Activated T-helper 2 cell treated with anti-CD3 and anti-CD28 coated beads, Interferon-gamma antibody, Interleukin-2, Interleukin-4, amounts not matched to agents 10 μg/mL and 5 μg/mL and 100 μg/mL, durations not matched to agents 14 hours and 24 hours and 36 hours (primary cell): ENCODE measurements at regions not wholly inside any gene's neighbourhood (a gene's known extent, or its start where the extent isn't known, plus 50 kb on each side); places are given as distances from the start of the nearest gene placed in this dataset.

Source experiments
- DNase-seq: peaks from one replicate; pipeline ENCODE4 v3.0.0; 2021; ENCODE audit warnings: low spot score
- H3K27ac Mint-ChIP-seq: one replicate; pipeline ENCODE4 v1.8.0; 2021; ENCODE audit warnings: mixed read lengths
- H3K27me3 Mint-ChIP-seq: one replicate; pipeline ENCODE4 v1.8.0; 2021; ENCODE audit warnings: low read depth, mixed read lengths
- H3K36me3 Mint-ChIP-seq: one replicate; pipeline ENCODE4 v1.8.0; 2021; ENCODE audit warnings: low read depth, mixed read lengths
- H3K4me1 Mint-ChIP-seq: one replicate; pipeline ENCODE4 v1.8.0; 2021; ENCODE audit warnings: low read depth, mixed read lengths
- H3K4me3 Mint-ChIP-seq: one replicate; pipeline ENCODE4 v1.8.0; 2021; ENCODE audit warnings: low read depth, mild to moderate bottlenecking, moderate library complexity, mixed read lengths
- H3K9me3 Mint-ChIP-seq: one replicate; pipeline ENCODE4 v1.8.0; 2021; ENCODE audit warnings: mixed read lengths
- intact Hi-C: fragments of 100-400 bp; cut with micrococcal nuclease; formaldehyde crosslinking; loops from one replicate; pipeline ENCODE4 v1.15.1; 2023

DNA sequence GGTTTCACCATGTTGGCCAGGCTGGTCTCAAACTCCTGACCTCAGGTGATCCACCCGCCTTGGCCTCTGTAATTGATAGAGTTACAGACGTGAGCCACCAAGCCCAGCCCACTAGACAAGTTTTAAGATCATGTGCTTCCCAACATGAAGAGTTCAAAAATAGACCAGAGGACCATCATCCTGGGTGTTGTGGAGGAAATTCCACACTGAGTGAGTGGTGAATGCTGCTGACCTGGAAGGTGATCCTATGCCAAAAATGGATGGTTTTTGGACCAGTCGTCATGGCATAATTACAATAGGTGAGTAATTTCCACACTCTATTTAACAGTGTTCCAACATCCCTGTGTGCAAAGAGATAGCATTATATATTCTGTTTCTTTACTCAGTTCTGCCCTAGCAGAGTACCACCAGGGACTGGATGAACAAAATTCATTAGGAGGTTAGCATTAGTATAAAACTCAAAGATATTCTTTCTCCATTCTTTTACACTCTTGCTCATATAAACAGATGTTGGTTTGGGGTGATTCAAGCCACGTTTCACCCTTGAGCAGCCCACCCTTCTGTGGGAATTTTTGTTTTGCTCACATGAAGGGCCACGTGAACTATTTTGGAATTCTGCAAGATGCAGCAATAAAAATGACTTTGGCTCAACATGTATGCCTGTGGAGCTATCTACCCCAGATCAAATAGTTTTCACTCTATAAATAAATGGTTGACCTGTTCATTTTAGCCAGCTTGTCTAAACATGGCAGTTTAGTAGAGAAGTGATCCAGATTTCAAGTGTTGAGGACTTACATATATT lies 206.2 kb upstream of the TCF21 start:
- no peaks in the 10 kb centered on the region for H3K27me3 Mint-ChIP-seq
- H3K36me3 Mint-ChIP-seq: no peaks in the 10 kb centered on the region
- H3K27ac Mint-ChIP-seq: no peak overlapping the region
- intact Hi-C loops: no loop called here
- no peaks in the 10 kb centered on the region for H3K9me3 Mint-ChIP-seq
- no peak for DNase-seq
- H3K4me3 Mint-ChIP-seq: no peak overlapping the region
- no peaks in the 10 kb centered on the region for H3K4me1 Mint-ChIP-seq

DNA sequence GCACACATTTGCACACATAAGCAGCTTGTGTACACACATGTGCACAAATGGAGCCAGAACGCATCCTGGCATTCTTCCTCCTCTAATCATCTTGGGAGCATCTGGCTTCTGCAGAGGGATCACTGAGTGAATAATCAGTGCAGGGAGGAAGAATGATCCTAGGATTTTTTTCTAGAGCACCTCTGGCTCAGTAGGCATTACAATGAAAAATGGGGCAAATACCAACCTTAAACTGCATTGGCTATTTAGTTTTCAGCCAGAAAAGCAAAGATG lies 205.7 kb upstream of the TCF21 start:
- Mint-ChIP-seq H3K4me3 (no peak overlapping the region), H3K27ac (no peak overlapping the region), H3K9me3 (no peaks in the 10 kb centered on the region), H3K36me3 (no peaks in the 10 kb centered on the region), H3K27me3 (no peaks in the 10 kb centered on the region), H3K4me1 (no peaks in the 10 kb centered on the region)
- no peak for DNase-seq
- intact Hi-C loops: no loop called here

DNA sequence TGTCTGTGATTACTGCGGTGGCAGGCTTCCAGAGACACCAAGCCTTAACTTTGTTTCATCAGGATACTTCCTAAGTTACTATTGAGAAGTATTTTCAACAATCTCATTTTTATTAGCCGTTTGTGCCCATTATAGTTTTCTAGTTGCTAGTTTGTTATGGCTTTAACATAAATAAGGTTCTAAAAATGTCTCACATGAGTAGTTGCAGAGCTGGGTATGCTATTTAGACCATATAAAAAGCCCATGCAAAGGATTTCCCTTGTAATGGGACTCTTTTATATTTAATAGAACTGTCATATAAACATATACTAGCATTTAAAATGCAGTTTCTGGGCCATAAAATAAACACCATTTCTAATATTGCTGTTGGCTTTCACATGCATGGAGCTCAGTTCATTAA lies 205.3 kb upstream of the TCF21 start:
- Mint-ChIP-seq H3K27me3 (no peaks in the 10 kb centered on the region), H3K9me3 (no peaks in the 10 kb centered on the region), H3K36me3 (no peaks in the 10 kb centered on the region), H3K27ac (no peak overlapping the region), H3K4me1 (no peaks in the 10 kb centered on the region), H3K4me3 (no peak overlapping the region)
- DNase-seq: no peak
- intact Hi-C loops: no loop called here

DNA sequence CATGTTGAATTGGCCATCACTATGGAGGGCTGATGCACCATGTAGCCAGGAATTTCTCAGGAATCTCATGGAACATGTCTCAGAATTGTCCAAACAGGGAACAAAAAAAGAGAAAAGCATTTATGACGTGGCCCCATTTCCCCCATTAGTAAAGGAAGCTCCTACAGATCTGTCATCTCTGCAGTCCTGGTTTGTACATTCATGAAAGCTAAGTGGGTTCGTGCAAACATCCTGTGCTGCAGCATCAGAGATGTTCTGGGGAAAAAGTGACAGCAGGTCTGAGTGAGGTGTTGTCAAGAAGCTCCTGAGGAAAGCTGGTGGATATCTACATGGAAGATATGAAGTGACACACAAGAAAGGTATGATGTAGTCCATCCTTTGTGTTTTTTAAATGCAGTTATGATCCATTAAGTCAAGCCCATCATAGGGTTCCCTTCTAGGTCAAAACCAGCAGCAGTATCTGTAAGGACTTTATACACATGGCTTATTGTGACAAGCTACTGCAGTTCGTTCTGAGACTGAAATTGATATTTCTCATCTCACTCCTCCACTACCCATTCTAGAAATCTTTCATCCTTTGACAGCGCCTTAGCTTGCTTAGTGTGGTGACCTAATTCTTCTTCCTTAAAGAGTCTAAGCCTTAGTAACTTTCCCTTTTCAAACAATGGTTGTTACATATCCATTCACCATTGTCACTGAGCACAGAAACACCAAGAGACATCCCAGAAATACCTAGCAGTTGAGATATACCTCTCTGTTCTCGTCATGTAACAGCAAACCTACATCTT lies 200.0 kb upstream of the TCF21 start:
- intact Hi-C loops: no loop called here
- no peak overlapping the region for H3K4me3 Mint-ChIP-seq
- DNase-seq: no peak

DNA sequence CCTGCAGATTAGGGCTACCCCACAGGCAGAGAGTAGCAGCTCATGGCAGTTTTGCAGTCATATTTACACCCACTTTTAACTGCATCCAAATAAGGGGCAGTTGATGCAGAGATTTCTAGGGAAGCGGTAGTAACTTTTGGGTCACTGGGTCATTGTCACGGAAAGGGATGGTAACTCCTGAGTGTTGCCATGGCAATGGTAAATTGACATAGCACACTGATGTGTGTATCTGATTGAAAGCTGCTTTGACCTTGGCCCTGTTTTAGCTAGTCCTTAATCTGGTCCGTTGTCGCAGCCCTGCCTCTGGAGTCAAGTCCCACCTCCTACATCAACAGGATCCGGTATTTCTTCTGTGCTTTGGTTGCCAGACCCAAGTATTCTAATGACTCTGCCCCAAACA lies 199.1 kb upstream of the TCF21 start:
- Mint-ChIP-seq H3K4me3 (no peak overlapping the region), H3K27ac (no peak overlapping the region), H3K36me3 (no peaks in the 10 kb centered on the region), H3K27me3 (no peaks in the 10 kb centered on the region), H3K4me1 (no peaks in the 10 kb centered on the region), H3K9me3 (no peaks in the 10 kb centered on the region)
- intact Hi-C loops: no loop called here
- no peak for DNase-seq

More for the DNA sequence above, 200.0 kb upstream of the TCF21 start:
- Mint-ChIP-seq H3K27me3 (no peaks in the 10 kb centered on the region), H3K36me3 (no peaks in the 10 kb centered on the region), H3K4me1 (no peaks in the 10 kb centered on the region), H3K9me3 (no peaks in the 10 kb centered on the region), H3K27ac (no peak overlapping the region)

DNA sequence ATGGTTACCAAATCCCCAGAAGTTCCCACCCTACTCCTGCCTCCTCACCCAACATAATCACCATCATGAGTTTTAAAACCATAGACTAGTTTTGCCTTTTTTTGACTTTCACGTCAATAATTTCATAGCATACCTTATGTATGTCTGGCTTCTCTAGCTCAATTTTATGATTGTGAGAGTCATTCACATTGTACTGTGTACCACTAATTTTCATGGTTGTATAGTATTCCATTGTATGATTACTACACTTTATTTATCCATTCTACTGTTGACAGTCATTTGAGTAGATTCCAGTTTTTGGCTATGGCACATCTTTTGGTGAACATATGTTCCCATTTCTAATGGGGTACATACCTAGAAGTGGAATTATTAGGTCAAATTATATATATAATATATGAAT lies 195.3 kb upstream of the TCF21 start:
- Mint-ChIP-seq H3K4me3 (no peak overlapping the region), H3K4me1 (no peaks in the 10 kb centered on the region), H3K27ac (no peak overlapping the region), H3K9me3 (no peaks in the 10 kb centered on the region), H3K36me3 (no peaks in the 10 kb centered on the region), H3K27me3 (no peaks in the 10 kb centered on the region)
- intact Hi-C loops: no loop called here
- no peak for DNase-seq

DNA sequence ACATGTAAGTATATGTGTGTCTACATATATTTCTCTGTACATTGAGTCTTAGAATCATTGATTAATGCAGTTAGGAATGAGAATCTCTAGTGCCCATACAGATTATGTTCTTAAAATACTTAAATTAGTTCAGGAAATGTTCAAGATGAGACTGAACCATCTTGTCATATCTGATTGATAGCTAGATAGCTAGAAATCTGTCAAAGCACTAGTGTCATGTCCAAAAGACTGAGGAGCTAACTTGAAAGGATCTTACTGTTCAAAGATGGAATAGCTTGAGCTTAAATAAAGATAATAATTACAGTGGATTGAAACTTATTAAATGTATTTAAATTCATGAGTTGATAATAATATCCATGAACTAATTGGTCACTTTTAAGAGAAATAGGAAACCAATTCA lies 191.7 kb upstream of the TCF21 start:
- no peak for DNase-seq
- intact Hi-C loops: no loop called here
- Mint-ChIP-seq H3K36me3 (no peaks in the 10 kb centered on the region), H3K27ac (no peak overlapping the region), H3K27me3 (peaks cover 13% of the 10 kb centered on the region), H3K4me3 (no peak overlapping the region), H3K4me1 (no peaks in the 10 kb centered on the region), H3K9me3 (no peaks in the 10 kb centered on the region)

DNA sequence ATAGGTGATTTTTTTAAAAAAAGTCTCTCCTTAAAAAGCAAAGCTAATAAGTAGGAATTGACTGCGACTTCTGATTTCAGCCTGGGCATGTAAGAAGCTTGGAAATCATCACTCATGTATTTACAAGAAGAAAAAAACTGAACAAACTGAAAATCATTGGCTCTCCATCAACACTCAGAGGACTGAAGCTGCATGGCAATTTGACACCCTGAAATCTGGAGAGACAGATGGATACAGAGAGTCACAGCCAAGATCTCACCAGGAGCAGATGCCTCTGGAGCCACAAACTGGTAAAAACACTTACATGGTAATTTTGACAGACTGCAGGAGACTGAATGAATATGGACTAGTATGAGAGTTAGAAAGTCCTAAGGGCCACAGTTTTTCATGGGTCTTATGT lies 191.2 kb upstream of the TCF21 start:
- intact Hi-C loops: no loop called here
- H3K4me3 Mint-ChIP-seq: no peak overlapping the region
- no peak overlapping the region for H3K27ac Mint-ChIP-seq
- no peak for DNase-seq
- no peaks in the 10 kb centered on the region for H3K4me1 Mint-ChIP-seq
- no peaks in the 10 kb centered on the region for H3K36me3 Mint-ChIP-seq
- no peaks in the 10 kb centered on the region for H3K9me3 Mint-ChIP-seq
- H3K27me3 Mint-ChIP-seq: peaks cover 14% of the 10 kb centered on the region

DNA sequence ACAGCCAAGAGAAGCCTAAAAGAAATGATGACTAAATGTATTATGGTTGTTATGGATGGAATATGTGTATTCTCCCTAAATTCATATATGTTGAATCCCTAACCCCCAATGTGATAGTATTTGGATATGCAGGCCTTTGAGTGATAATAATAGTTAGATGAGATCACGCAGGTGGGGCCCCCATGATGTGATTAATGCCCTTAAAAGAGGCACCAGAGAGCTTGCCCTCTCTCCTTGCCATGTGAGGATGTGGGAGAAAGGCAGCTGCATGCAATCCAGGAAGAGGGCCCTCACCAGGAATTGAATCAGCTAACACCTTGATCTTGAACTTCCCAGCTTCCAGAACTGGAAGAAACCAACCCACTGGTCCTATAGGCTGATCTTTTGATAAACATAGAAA lies 190.6 kb upstream of the TCF21 start:
- Mint-ChIP-seq H3K27ac (no peak overlapping the region), H3K4me1 (no peaks in the 10 kb centered on the region), H3K9me3 (no peaks in the 10 kb centered on the region), H3K27me3 (peaks cover 14% of the 10 kb centered on the region), H3K36me3 (no peaks in the 10 kb centered on the region), H3K4me3 (no peak overlapping the region)
- DNase-seq: no peak
- intact Hi-C loops: no loop called here

DNA sequence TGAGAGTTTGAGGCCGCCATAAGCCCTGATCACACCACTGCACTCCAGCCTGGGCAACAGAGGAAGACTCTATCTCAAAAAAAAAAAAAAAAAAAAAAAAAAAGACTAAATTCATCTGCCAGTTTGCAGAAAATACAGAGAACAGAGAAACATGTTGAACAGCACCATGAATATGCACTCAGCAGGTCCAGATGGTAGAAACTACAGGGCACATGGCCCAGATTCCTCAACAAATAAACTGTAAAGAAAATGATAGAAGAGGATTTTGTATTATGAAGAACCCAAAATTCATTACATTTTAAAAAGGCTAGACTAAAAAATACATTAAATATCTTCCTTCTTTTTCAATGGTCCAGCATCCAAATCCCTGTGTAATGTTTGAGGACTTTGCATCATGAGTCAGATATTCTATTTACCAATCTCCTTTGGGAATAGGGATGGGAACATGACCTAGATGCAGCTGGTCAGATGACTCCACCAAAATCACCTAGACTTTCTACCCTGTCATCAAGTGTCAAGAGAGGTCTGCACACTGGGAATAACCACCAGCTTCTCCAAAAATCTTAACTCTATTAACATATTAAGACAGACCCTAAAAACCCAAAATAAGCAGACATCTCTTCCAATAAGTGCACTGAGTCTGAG lies 189.1 kb upstream of the TCF21 start:
- H3K27ac Mint-ChIP-seq: no peak overlapping the region
- no peaks in the 10 kb centered on the region for H3K4me1 Mint-ChIP-seq
- H3K36me3 Mint-ChIP-seq: no peaks in the 10 kb centered on the region
- intact Hi-C loops: no loop called here
- peaks cover 14% of the 10 kb centered on the region for H3K27me3 Mint-ChIP-seq
- no peak overlapping the region for H3K4me3 Mint-ChIP-seq
- no peaks in the 10 kb centered on the region for H3K9me3 Mint-ChIP-seq
- DNase-seq: no peak

DNA sequence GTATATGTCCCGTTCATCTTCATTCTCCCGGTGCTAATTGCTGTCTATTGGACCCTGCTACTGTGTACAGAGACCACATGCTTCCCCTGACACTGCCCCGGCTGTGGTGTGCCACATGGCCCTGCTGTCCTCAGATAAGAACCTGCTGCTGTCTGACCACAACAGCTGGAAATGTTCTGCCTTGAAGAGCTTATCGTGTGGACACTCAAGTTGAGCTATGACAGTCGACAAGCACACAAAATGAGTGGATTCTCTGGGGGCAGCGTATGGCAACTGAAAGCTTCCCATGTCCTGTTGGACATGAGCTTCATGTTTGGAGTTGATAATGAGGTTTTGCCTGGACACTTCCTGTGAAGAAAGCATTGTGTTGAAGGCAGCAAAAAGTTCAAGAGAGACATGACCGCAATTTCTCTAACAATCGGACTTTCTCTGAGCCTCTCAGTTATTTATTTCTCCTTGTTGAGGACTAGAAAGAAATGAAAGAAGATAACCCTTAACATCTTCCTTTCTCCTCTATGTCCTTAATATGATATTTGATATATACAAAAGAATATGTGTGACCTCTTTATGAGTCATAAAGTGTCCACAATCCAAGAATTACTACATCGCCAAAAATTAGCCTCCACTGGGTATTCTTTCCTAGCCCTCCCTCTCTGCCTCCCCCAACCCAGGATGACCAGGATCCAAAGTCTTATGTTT lies 187.1 kb upstream of the TCF21 start:
- no peak overlapping the region for H3K27ac Mint-ChIP-seq
- H3K9me3 Mint-ChIP-seq: no peaks in the 10 kb centered on the region
- H3K36me3 Mint-ChIP-seq: no peaks in the 10 kb centered on the region
- peaks cover 14% of the 10 kb centered on the region for H3K27me3 Mint-ChIP-seq
- intact Hi-C loops: no loop called here
- H3K4me1 Mint-ChIP-seq: no peaks in the 10 kb centered on the region
- no peak for DNase-seq
- H3K4me3 Mint-ChIP-seq: no peak overlapping the region

DNA sequence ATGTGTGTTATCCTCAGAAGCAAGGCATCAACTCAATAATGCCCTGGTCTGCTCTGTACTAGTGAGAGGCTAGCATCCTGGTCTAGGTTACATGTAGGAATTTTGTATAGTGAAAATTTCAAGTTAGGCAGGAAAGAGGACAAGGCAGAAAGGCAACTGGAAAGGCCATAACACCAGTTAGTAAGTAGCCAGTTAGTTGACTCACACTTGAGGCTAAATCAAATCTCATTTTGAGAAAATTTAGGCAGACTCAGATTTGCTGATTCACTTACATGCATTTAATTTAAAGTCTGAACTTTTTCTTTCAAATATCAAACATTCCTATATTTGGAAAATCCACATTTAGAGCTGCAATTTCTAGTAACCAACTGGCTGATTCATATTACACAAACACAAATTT lies 184.5 kb upstream of the TCF21 start:
- intact Hi-C loops: no loop called here
- no peak overlapping the region for H3K4me3 Mint-ChIP-seq
- peaks cover 15% of the 10 kb centered on the region for H3K27me3 Mint-ChIP-seq
- no peaks in the 10 kb centered on the region for H3K9me3 Mint-ChIP-seq
- peaks cover 4% of the 10 kb centered on the region for H3K4me1 Mint-ChIP-seq
- DNase-seq: no peak
- no peak overlapping the region for H3K27ac Mint-ChIP-seq
- H3K36me3 Mint-ChIP-seq: no peaks in the 10 kb centered on the region

DNA sequence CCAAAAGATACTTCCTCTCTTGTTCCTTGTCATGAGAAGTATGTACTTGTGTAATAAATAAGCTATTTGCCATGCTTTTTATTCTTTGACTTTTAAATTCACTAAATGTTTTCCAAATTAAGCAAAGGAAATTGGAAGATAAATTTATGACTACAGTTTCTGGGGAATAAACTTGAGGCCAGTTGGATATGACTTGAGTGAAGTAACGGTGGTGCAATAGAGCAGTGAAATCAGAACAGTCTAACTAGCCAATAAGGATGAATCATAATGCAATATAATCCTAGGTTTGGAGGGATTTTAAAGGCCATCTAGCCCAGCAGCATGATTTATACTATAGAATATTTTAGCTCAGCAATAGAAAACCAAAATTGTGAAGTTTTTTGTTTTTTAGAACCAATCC lies 183.8 kb upstream of the TCF21 start:
- Mint-ChIP-seq H3K4me3 (no peak overlapping the region), H3K27me3 (peaks cover 15% of the 10 kb centered on the region), H3K4me1 (peaks cover 4% of the 10 kb centered on the region), H3K9me3 (no peaks in the 10 kb centered on the region), H3K36me3 (no peaks in the 10 kb centered on the region), H3K27ac (no peak overlapping the region)
- intact Hi-C loops: no loop called here
- DNase-seq: no peak
